ENCODE measurements at regions not wholly inside any gene's neighbourhood (a gene's known extent, or its start where the extent isn't known, plus 50 kb on each side); places are given as distances from the start of the nearest gene placed in this dataset.

DNA sequence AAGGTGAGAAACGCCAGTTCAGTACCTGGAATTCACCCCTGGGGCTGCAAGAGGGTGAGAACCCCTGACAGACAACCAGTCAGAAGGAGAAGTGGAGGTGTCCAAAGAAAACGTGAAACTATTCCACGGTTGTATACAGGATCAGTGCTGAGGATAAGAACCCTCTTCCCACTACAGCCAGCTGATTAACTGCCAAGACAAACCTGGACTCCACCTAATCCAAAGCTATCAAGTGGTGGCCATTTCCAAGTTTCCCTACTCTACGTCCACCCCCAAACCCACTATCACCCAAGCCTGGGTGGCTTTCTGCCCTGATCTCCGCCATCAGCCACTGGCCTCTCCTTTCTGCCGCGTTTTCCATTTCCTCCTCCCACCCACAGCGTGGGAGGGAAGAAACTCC lies 312.3 kb upstream of the ID2 start:
- Histone ChIP-seq H3K36me3 (ENCODE audit: control insufficient read depth in 2 of 2, insufficient read depth in 1 of 2, low read length in 2 of 2) (no peaks in the 10 kb centered on the region), H3K9me3 (ENCODE audit: control insufficient read depth, insufficient read depth, low read depth, low read length) (no peaks in the 10 kb centered on the region), H3K27ac (ENCODE audit: extremely low read depth, low read depth, low read length) (no peak overlapping the region), H3K4me1 (ENCODE audit: control insufficient read depth, insufficient read depth, low read length) (no peaks in the 10 kb centered on the region), H3K4me3 (ENCODE audit: low read depth, low read length) (no peak overlapping the region)
- ChIA-PET POLR2A (no interaction called here), CTCF (no interaction called here)
- TF ChIP-seq, protein P1, sequence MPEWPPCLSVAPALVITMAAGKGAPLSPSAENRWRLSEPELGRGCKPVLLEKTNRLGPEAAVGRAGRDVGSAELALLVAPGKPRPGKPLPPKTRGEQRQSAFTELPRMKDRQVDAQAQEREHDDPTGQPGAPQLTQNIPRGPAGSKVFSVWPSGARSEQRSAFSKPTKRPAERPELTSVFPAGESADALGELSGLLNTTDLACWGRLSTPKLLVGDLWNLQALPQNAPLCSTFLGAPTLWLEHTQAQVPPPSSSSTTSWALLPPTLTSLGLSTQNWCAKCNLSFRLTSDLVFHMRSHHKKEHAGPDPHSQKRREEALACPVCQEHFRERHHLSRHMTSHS (tag by site-specific recombination; IDR thresholded peaks at IDR 0.05), result no peak
- TF ChIP-seq KLF10 (tag by site-specific recombination; IDR thresholded peaks at IDR 0.05) (no peak), ZFP41 (tag by site-specific recombination; IDR thresholded peaks at IDR 0.05; ENCODE audit: borderline replicate concordance) (no peak), ZNF621 (tag by site-specific recombination; IDR thresholded peaks at IDR 0.05) (no peak), ZNF114 (tag by site-specific recombination; IDR thresholded peaks at IDR 0.05) (no peak), ZNF10 (tag by site-specific recombination; IDR thresholded peaks at IDR 0.05) (no peak), ZNF133 (tag by site-specific recombination; IDR thresholded peaks at IDR 0.05) (no peak), ZSCAN16 (tag by site-specific recombination; IDR thresholded peaks at IDR 0.05) (no peak), ZNF239 (tag by site-specific recombination; IDR thresholded peaks at IDR 0.05) (no peak)
- TF ChIP-seq, protein P2, sequence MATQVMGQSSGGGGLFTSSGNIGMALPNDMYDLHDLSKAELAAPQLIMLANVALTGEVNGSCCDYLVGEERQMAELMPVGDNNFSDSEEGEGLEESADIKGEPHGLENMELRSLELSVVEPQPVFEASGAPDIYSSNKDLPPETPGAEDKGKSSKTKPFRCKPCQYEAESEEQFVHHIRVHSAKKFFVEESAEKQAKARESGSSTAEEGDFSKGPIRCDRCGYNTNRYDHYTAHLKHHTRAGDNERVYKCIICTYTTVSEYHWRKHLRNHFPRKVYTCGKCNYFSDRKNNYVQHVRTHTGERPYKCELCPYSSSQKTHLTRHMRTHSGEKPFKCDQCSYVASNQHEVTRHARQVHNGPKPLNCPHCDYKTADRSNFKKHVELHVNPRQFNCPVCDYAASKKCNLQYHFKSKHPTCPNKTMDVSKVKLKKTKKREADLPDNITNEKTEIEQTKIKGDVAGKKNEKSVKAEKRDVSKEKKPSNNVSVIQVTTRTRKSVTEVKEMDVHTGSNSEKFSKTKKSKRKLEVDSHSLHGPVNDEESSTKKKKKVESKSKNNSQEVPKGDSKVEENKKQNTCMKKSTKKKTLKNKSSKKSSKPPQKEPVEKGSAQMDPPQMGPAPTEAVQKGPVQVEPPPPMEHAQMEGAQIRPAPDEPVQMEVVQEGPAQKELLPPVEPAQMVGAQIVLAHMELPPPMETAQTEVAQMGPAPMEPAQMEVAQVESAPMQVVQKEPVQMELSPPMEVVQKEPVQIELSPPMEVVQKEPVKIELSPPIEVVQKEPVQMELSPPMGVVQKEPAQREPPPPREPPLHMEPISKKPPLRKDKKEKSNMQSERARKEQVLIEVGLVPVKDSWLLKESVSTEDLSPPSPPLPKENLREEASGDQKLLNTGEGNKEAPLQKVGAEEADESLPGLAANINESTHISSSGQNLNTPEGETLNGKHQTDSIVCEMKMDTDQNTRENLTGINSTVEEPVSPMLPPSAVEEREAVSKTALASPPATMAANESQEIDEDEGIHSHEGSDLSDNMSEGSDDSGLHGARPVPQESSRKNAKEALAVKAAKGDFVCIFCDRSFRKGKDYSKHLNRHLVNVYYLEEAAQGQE (tag by site-specific recombination; IDR thresholded peaks at IDR 0.05), result no peak
- TF ChIP-seq, protein P3, sequence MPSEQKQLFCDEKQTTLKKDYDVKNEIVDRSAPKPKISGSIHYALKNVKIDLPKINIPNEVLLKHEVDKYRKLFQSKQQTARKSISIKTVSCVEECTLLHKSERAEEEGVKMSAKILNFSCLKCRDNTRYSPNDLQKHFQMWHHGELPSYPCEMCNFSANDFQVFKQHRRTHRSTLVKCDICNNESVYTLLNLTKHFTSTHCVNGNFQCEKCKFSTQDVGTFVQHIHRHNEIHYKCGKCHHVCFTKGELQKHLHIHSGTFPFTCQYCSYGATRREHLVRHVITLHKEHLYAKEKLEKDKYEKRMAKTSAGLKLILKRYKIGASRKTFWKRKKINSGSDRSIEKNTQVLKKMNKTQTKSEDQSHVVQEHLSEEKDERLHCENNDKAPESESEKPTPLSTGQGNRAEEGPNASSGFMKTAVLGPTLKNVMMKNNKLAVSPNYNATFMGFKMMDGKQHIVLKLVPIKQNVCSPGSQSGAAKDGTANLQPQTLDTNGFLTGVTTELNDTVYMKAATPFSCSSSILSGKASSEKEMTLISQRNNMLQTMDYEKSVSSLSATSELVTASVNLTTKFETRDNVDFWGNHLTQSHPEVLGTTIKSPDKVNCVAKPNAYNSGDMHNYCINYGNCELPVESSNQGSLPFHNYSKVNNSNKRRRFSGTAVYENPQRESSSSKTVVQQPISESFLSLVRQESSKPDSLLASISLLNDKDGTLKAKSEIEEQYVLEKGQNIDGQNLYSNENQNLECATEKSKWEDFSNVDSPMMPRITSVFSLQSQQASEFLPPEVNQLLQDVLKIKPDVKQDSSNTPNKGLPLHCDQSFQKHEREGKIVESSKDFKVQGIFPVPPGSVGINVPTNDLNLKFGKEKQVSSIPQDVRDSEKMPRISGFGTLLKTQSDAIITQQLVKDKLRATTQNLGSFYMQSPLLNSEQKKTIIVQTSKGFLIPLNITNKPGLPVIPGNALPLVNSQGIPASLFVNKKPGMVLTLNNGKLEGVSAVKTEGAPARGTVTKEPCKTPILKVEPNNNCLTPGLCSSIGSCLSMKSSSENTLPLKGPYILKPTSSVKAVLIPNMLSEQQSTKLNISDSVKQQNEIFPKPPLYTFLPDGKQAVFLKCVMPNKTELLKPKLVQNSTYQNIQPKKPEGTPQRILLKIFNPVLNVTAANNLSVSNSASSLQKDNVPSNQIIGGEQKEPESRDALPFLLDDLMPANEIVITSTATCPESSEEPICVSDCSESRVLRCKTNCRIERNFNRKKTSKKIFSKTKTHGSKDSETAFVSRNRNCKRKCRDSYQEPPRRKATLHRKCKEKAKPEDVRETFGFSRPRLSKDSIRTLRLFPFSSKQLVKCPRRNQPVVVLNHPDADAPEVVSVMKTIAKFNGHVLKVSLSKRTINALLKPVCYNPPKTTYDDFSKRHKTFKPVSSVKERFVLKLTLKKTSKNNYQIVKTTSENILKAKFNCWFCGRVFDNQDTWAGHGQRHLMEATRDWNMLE (tag by site-specific recombination; conservative IDR thresholded peaks at IDR 0.05; ENCODE audit: low read depth), result no peak

DNA sequence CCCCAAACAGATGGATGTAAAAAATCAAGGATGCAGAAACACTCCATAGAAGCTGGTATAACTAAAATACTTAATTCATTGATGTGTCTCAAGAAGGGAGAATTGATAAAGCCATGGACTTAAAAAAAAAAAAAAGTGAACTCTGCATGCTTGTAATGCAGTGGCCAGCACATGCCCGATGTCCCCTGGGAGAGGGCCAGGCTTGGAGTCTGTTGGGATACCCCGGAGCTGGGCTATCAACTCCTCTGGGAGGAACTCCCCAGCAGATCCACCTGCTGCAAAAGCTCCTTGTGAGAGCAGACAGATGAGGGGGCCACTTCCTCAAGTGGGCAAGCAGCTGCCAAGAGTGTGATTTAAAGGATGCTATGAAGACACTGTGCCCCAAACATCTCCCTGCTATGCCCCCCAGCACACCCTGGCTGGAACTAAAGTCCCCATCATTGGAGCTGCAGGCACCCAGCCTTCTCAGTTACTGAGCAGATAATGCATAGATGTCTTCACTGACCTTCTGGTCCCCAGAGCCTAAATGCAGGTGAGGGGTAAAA lies 311.5 kb upstream of the ID2 start:
- POLR2A ChIA-PET, result no interaction called here
- TF ChIP-seq ZNF16 (tag by site-specific recombination; IDR thresholded peaks at IDR 0.05; ENCODE audit: low read depth) (no peak), ZNF2 (tag by site-specific recombination; IDR thresholded peaks at IDR 0.05) (no peak), HOXA7 (CRISPR knock-in tag; IDR thresholded peaks at IDR 0.05; ENCODE audit: borderline replicate concordance) (no peak), ZNF302 (tag by site-specific recombination; IDR thresholded peaks at IDR 0.05; ENCODE audit: low read depth) (no peak), ZNF624 (tag by site-specific recombination; IDR thresholded peaks at IDR 0.05) (no peak), ZNF658 (tag by site-specific recombination; IDR thresholded peaks at IDR 0.05) (no peak), SALL2 (tag by site-specific recombination; IDR thresholded peaks at IDR 0.05; ENCODE audit: borderline replicate concordance) (no peak), ZNF791 (tag by site-specific recombination; IDR thresholded peaks at IDR 0.05) (no peak), MYNN (tag by site-specific recombination; IDR thresholded peaks at IDR 0.05; ENCODE audit: borderline replicate concordance) (no peak), ZNF707 (tag by site-specific recombination; IDR thresholded peaks at IDR 0.05) (no peak), ZNF843 (tag by site-specific recombination; IDR thresholded peaks at IDR 0.05) (no peak)
- TF ChIP-seq, protein P4, sequence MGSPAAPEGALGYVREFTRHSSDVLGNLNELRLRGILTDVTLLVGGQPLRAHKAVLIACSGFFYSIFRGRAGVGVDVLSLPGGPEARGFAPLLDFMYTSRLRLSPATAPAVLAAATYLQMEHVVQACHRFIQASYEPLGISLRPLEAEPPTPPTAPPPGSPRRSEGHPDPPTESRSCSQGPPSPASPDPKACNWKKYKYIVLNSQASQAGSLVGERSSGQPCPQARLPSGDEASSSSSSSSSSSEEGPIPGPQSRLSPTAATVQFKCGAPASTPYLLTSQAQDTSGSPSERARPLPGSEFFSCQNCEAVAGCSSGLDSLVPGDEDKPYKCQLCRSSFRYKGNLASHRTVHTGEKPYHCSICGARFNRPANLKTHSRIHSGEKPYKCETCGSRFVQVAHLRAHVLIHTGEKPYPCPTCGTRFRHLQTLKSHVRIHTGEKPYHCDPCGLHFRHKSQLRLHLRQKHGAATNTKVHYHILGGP (tag by site-specific recombination; IDR thresholded peaks at IDR 0.05), result no peak
- TF ChIP-seq, protein P5, sequence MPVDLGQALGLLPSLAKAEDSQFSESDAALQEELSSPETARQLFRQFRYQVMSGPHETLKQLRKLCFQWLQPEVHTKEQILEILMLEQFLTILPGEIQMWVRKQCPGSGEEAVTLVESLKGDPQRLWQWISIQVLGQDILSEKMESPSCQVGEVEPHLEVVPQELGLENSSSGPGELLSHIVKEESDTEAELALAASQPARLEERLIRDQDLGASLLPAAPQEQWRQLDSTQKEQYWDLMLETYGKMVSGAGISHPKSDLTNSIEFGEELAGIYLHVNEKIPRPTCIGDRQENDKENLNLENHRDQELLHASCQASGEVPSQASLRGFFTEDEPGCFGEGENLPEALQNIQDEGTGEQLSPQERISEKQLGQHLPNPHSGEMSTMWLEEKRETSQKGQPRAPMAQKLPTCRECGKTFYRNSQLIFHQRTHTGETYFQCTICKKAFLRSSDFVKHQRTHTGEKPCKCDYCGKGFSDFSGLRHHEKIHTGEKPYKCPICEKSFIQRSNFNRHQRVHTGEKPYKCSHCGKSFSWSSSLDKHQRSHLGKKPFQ (tag by site-specific recombination; IDR thresholded peaks at IDR 0.05), result no peak

More for the DNA sequence above, 311.5 kb upstream of the ID2 start:
- no peaks in the 10 kb centered on the region for H3K9me3 ChIP-seq (ENCODE audit: control insufficient read depth, insufficient read depth, low read depth, low read length)
- H3K4me1 ChIP-seq (ENCODE audit: control insufficient read depth, insufficient read depth, low read length), result no peaks in the 10 kb centered on the region
- no peak overlapping the region for H3K27ac ChIP-seq (ENCODE audit: extremely low read depth, low read depth, low read length)
- H3K36me3 ChIP-seq (ENCODE audit: control insufficient read depth in 2 of 2, insufficient read depth in 1 of 2, low read length in 2 of 2), result no peaks in the 10 kb centered on the region
- no peak overlapping the region for H3K4me3 ChIP-seq (ENCODE audit: low read depth, low read length)
- CTCF ChIA-PET, result no interaction called here
